ENCODE measurements at regions not wholly inside any gene's neighbourhood (a gene's known extent, or its start where the extent isn't known, plus 50 kb on each side); places are given as distances from the start of the nearest gene placed in this dataset.

- Histone ChIP-seq H2BK20ac (ENCODE audit: low read depth, low read length, poor library complexity, severe bottlenecking) (no peak overlapping the region), H3T11ph (ENCODE audit: low read length) (no peak overlapping the region), H3K4ac (ENCODE audit: low read depth, low read length) (no peak overlapping the region), H3K79me2 (ENCODE audit: insufficient read depth, low read length) (no peaks in the 10 kb centered on the region), H3K4me2 (ENCODE audit: insufficient read depth, insufficient read length, low read length) (no peak overlapping the region), H3K9me3 (ENCODE audit: control insufficient read depth, low read depth, low read length) (no peaks in the 10 kb centered on the region), H2BK12ac (ENCODE audit: insufficient read length, low read depth, low read length) (no peak overlapping the region), H2AK5ac (ENCODE audit: insufficient read length, low read length) (no peak overlapping the region), H4K8ac (replicated peaks; ENCODE audit: insufficient read length, low read depth, low read length) (no peak overlapping the region), H3K4me1 (ENCODE audit: insufficient read depth, low read length) (no peaks in the 10 kb centered on the region; the same call in 1 of the 2 replicates), H3K14ac (ENCODE audit: insufficient read depth, low read length) (no peak overlapping the region), H3K23ac (ENCODE audit: insufficient read length, low read depth, low read length) (no peak overlapping the region), H4K91ac (ENCODE audit: insufficient read length, low read depth, low read length) (no peak overlapping the region), H3K27ac (ENCODE audit: insufficient read length, low read depth, low read length) (no peak overlapping the region), H3K23me2 (ENCODE audit: insufficient read length, low read depth, low read length, poor library complexity, severe bottlenecking) (no peaks in the 10 kb centered on the region), H3K18ac (ENCODE audit: insufficient read length, low read depth, low read length) (no peak overlapping the region), H3K9ac (ENCODE audit: extremely low read depth, insufficient read length, low read length) (no peak overlapping the region), H3K27me3 (ENCODE audit: insufficient read depth, low read length) (no peaks in the 10 kb centered on the region), H4K5ac (ENCODE audit: insufficient read length, low read depth, low read length) (no peak overlapping the region), H2BK15ac (ENCODE audit: low read depth, low read length) (no peak overlapping the region), H2BK5ac (ENCODE audit: insufficient read length, low read length) (no peak overlapping the region), H4K20me1 (ENCODE audit: control insufficient read depth, insufficient read depth, insufficient read length) (no peaks in the 10 kb centered on the region), H2AFZ (ENCODE audit: low read length) (no peak overlapping the region), H3K56ac (ENCODE audit: insufficient read length, low read depth, low read length) (no peak overlapping the region), H2BK120ac (ENCODE audit: low read depth, low read length, poor library complexity, severe bottlenecking) (no peak overlapping the region), H3K79me1 (ENCODE audit: insufficient read depth, low read depth, low read length, poor library complexity, severe bottlenecking) (no peaks in the 10 kb centered on the region)
- Mint-ChIP-seq H3K9me3 (peaks cover 0 to 3% of the 10 kb centered on the region in 2 experiments; a peak in 2 of 5 replicates), H3K27ac (no peak overlapping the region), H3K36me3 (ENCODE audit: insufficient read depth in 1 of 3, low read depth in 3 of 3) (peaks cover 0 to 3% (median 0%) of the 10 kb centered on the region in 3 experiments; a peak in 1 of 7 replicates), H3K4me1 (peaks cover 10 to 20% of the 10 kb centered on the region in 2 experiments), H3K27me3 (ENCODE audit: low read depth) (no peaks in the 10 kb centered on the region; the same call in 1 of the 2 replicates), H3K4me3 (peak overlapping the region in 1 of 2 experiments; percentile 88; a peak in 2 of 5 replicates)
- no peak for TF ChIP-seq CTCF (conservative IDR thresholded peaks at IDR 0.05)
- no peak for DNase-seq
- WGBS (ENCODE audit: extremely low coverage, insufficient read length, low lambda C conversion rate), result no CpG with 5 or more reads among the region's 2 CpGs
Observed at GRCh38 chr14:40346275-40346674, 914.0 kb upstream of the FBXO33 start.
